ENCODE measurements at regions not wholly inside any gene's neighbourhood (a gene's known extent, or its start where the extent isn't known, plus 50 kb on each side); places are given as distances from the start of the nearest gene placed in this dataset.

DNA sequence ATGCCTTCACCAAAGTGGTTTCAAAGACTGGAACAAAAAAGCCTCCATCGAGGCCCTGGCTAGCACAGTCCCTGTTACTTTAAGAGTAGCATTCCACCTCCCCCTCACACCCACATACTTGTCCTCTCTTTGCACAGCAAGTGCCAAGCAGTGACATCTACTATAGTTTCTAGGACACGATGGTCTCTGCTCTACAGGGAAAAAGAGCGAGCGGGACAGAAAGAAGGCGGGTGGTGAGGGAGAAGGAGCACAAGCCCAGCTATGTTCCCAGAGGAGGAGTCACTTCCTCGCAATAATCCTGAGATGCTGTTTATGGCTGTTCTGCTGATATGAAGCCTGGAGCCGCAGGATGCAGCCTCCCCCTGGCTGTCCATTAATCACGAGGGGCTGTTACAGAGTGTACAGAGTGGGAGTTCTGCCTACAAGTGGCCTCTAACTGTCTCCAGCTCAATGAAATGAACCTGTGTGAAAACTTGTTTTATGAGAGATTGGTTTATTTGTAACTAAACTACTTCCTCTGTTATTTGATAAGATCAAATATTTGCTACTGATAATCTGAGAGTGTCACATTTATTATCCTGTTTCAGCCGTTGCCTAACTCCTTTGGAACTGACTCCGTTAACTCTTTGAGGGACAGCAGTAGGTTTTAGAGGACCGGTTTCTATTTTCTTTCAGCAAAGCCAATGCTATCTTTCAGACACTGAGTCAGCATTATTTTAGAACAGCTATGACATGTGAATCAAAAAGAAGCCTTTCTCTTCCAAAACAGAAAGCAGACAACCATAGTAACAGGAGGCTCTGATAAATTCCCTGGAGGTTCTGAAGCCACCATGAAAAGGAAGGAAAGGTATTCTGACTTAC lies 208.0 kb downstream of the SPRY2 start:
- TF ChIP-seq GATA3 (IDR thresholded peaks at IDR 0.05; ENCODE audit: low read depth, low read length) (no peak), GATA2 (IDR thresholded peaks at IDR 0.05; ENCODE audit: low read depth, low read length) (no peak)
